ENCODE measurements at regions not wholly inside any gene's neighbourhood (a gene's known extent, or its start where the extent isn't known, plus 50 kb on each side); places are given as distances from the start of the nearest gene placed in this dataset.

DNA sequence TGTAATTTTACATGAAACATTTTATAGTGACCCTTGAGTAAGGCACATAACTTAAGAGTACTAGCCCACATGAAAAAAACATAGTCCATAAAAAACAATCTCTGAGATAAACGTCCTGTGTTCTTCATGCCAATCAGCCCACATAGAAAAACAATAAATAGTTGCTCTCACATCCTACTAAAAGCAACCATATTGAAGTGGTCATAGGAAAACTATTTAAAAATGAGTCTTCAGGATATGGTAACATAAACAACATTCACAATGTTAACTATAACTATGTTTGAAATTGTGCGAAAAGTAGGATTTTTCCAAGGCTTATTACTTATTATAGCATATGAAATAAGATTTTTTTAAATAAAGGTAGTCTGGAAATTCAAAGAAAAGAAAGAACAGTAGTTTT lies 77.1 kb upstream of the EPHA5 start:
- TF ChIP-seq PAX5 (IDR thresholded peaks at IDR 0.05; ENCODE audit: insufficient read depth, low read length, severe bottlenecking): no peak
- TF ChIP-seq POLR2A (IDR thresholded peaks at IDR 0.05; ENCODE audit: low read depth, low read length): no peak
- TF ChIP-seq POU2F2 (IDR thresholded peaks at IDR 0.05; ENCODE audit: low read depth, low read length): no peak
- no peak for TF ChIP-seq SPI1 (IDR thresholded peaks at IDR 0.05; ENCODE audit: low read depth, low read length)
- no peak for TF ChIP-seq POLR2AphosphoS5 (IDR thresholded peaks at IDR 0.05; ENCODE audit: low read depth, low read length)
- TF ChIP-seq TAF1 (IDR thresholded peaks at IDR 0.05; ENCODE audit: low read depth, low read length): no peak
- no peak for DNase-seq (ENCODE audit: insufficient read length, low spot score)
- FAIRE-seq: no peak

- TF ChIP-seq POLR2A (IDR thresholded peaks at IDR 0.05; ENCODE audit: low read depth, low read length) (no peak), PAX5 (IDR thresholded peaks at IDR 0.05; ENCODE audit: insufficient read depth, low read length, severe bottlenecking) (no peak), POLR2AphosphoS5 (IDR thresholded peaks at IDR 0.05; ENCODE audit: low read depth, low read length) (no peak)
- DNase-seq (ENCODE audit: insufficient read length, low spot score) (no peak), FAIRE-seq (no peak)
Measured at GRCh38 chr4:65738134-65738533, 67.8 kb upstream of the EPHA5 start.

- TF ChIP-seq POU2F2 (IDR thresholded peaks at IDR 0.05; ENCODE audit: low read depth, low read length): no peak
- DNase-seq (ENCODE audit: insufficient read length, low spot score) (no peak), FAIRE-seq (no peak)
Measured at GRCh38 chr4:65737672-65738071, 67.4 kb upstream of the EPHA5 start.

GRCh38 chr4:65724973-65725372 lies 54.7 kb upstream of the EPHA5 start:
- no peak for TF ChIP-seq TAF1 (IDR thresholded peaks at IDR 0.05; ENCODE audit: low read depth, low read length)
- TF ChIP-seq SPI1 (IDR thresholded peaks at IDR 0.05; ENCODE audit: low read depth, low read length): no peak
- TF ChIP-seq POU2F2 (IDR thresholded peaks at IDR 0.05; ENCODE audit: low read depth, low read length): no peak
- TF ChIP-seq POLR2A (IDR thresholded peaks at IDR 0.05; ENCODE audit: low read depth, low read length): no peak
- TF ChIP-seq POLR2AphosphoS5 (IDR thresholded peaks at IDR 0.05; ENCODE audit: low read depth, low read length): no peak
- TF ChIP-seq PAX5 (IDR thresholded peaks at IDR 0.05; ENCODE audit: insufficient read depth, low read length, severe bottlenecking): no peak
- FAIRE-seq (no peak), DNase-seq (ENCODE audit: insufficient read length, low spot score) (no peak)
